GM12873 (cell line): ENCODE measurements at regions not wholly inside any gene's neighbourhood (a gene's known extent, or its start where the extent isn't known, plus 50 kb on each side); places are given as distances from the start of the nearest gene placed in this dataset.

ENCODE experiments used
- TF ChIP-seq, protein P1 (sequence below): IDR thresholded peaks from 2 replicates; pipeline ENCODE4 v1.5.1; 2012; ENCODE audit warnings: low read depth, mild to moderate bottlenecking, moderate library complexity, low read length, control low read depth; ENCODE audit not compliant: insufficient read depth; ENCODE audit errors: missing control alignments

DNA sequence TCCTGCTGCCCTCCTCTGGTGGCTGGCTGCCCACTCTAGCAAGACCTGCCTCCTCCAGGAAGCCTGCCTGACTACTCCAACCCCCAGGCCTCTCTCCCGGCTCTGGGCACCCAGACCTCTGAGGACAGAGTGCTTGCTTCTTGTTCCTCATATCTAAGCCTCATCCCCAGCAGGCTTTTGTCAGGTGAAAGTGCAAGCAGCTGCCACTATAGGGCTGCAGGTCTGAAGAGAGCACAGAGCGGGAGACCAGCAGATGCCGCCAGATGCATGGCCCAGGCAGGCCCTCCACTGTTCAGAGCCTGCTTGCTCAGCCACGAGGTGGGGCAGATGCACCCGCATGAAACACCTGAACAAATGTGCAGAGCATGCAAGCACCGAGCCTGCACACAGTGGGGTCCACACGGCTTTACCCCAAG lies 73.0 kb downstream of the SERPINA3 start:
- TF ChIP-seq, protein P1, sequence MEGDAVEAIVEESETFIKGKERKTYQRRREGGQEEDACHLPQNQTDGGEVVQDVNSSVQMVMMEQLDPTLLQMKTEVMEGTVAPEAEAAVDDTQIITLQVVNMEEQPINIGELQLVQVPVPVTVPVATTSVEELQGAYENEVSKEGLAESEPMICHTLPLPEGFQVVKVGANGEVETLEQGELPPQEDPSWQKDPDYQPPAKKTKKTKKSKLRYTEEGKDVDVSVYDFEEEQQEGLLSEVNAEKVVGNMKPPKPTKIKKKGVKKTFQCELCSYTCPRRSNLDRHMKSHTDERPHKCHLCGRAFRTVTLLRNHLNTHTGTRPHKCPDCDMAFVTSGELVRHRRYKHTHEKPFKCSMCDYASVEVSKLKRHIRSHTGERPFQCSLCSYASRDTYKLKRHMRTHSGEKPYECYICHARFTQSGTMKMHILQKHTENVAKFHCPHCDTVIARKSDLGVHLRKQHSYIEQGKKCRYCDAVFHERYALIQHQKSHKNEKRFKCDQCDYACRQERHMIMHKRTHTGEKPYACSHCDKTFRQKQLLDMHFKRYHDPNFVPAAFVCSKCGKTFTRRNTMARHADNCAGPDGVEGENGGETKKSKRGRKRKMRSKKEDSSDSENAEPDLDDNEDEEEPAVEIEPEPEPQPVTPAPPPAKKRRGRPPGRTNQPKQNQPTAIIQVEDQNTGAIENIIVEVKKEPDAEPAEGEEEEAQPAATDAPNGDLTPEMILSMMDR: no peak

GRCh38 chr14:94682736-94683135 lies 70.5 kb downstream of the SERPINA3 start:
- TF ChIP-seq, protein P1: no peak

DNA sequence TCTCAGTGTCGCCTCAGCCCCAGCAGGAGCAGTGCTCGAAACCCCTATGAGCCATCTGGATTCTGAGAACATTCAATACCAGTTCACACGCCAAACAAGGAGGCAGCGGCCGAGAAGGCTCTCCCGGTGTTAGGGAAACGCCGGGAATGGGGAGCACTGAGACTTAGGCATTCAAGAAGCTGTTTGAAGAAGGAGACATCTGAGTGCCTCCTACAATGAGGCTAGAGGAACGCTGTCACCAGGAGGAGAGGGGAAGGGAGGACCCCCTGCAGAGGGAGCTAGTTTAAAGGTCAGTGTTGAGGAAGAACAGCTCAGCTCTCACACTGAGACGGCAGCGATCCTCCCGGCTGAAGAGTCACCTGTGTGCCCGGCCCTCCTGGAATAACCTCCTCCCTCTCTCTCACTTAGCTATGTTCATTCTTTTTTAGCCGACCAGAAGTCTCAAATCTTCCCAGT lies 69.9 kb downstream of the SERPINA3 start:
- TF ChIP-seq, protein P1: no peak

- TF ChIP-seq, protein P1: peak; percentile 56
Observed at GRCh38 chr14:94681300-94682060, 69.3 kb downstream of the SERPINA3 start.

DNA sequence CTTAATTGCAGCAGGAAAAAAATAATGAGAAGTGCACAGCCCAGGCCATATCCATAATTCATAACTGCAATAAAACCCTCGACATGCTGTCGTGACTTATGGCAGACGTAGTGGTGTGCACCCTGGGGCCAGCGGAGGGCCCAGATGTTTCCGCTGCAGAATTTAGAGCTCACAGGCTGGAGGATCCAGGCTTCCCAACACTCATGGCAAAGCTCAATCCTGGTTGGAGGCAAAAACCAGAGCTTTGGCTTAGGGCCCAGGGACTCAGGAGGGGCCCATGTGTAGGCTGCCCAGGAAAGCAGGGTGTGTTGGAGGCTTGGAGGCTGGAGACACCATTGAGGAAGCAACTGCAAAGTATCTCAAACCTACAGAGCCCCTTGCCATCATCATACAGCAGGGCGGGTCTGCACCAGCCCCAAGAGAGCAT lies 68.7 kb downstream of the SERPINA3 start:
- TF ChIP-seq, protein P1: no peak

DNA sequence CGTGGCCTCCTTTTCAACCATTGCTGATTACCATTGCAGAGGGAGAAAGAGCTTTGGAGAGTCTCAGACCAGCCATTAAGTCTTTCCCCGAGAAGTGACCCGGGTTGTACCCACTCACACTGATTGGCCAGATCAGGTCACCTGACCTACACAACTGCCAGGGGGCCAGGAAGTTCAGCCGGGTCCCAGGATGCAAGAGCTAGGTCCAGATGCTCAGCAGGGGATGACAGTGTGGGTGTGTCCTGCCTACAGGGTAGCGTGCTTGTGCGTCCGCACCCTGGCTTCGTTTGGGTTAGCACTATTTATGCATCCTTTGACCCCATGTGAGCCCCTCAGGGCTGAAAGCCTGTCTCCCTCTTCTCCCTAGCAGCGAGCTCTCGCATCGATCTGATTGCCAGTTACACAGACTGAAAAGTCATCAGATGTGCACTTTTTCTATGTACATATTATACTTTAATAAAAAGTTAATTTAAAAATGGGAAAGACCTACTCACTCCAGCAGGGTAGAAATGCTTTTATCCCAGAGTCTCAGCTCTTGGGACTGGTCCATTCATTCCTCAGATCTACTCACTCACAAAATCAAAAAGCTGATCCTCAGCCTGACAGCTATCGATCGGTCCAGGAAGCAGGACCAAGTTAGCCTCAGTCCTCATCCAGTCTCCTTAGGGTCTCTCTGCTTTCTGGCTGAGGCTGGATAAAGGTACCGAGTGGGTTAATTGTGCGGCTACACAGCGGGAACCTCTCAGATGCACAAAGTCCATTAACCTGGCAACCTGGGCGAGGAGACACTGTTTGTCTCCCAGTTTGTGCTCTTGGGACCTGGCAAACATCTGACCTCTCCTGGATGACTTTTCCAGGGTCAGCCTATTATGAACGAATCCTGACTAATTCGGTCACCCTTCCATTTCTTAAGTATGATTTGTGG lies 68.0 kb downstream of the SERPINA3 start:
- TF ChIP-seq, protein P1: no peak

DNA sequence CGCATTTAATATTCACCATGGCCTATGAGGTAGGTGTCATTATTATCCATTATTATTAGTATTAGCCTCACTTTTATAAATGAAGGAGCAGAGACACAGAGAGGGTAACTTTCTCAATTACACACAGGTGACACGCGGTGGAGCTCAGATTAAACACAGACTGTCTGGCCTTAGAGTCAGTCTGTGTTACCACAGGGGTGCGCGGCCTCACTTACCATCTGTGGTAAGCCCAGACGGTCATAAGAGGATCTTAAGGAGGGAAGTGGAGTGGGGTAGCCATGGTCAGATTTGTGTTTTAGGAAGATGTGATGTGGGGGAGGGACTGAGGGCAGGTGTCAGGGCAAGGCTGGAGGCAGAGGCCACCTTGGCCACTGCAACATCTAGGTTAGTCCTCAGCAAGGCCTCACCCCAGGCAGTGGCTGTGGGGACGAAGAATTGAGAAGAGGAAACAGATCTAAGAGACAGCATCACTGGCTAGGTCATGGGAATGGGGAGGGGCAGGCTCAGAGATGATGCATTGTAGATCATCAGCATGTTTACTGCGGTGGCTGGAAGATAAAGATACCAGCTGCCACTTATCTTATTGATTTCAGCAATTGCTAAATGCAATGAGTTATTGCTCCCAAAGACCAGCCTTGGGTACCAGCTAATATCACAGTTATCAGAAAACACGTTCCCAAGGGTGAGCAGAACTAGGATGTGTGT lies 67.1 kb downstream of the SERPINA3 start:
- TF ChIP-seq, protein P1: no peak
